GM23338 (cell line): ENCODE measurements at regions not wholly inside any gene's neighbourhood (a gene's known extent, or its start where the extent isn't known, plus 50 kb on each side); places are given as distances from the start of the nearest gene placed in this dataset.

ENCODE experiments used
- CREB1 ChIP-seq: fragments of 250-450 bp; sonication (Bioruptor Pico); IDR thresholded peaks from 2 replicates; pipeline ENCODE4 v1.5.0; 2020; ENCODE audit warnings: low read depth, mild to moderate bottlenecking, moderate library complexity
- EZH2 ChIP-seq: fragments of 200-600 bp; sonication (generic); IDR thresholded peaks from one replicate; pipeline ENCODE4 v1.8.0; 2017; ENCODE audit warnings: antibody characterized with exemption, mild to moderate bottlenecking, low read depth; ENCODE audit not compliant: unreplicated experiment
- EZH2phosphoT487 ChIP-seq: fragments of 200-600 bp; sonication (generic); IDR thresholded peaks from one replicate; pipeline ENCODE4 v1.8.1; 2018; ENCODE audit warnings: antibody characterized with exemption; ENCODE audit not compliant: unreplicated experiment
- JUNB ChIP-seq: IDR thresholded peaks from one replicate; pipeline ENCODE4 v1.6.1; 2016; ENCODE audit warnings: antibody characterized with exemption; ENCODE audit not compliant: unreplicated experiment
- NANOG ChIP-seq: IDR thresholded peaks from 2 replicates; pipeline ENCODE4 v1.6.1; 2016; ENCODE audit warnings: antibody characterized with exemption, borderline replicate concordance
- POLR2AphosphoS5 ChIP-seq: IDR thresholded peaks from 2 replicates; pipeline ENCODE4 v1.6.1; 2016; ENCODE audit warnings: antibody characterized with exemption, low read depth
- REST ChIP-seq: IDR thresholded peaks from one replicate; pipeline ENCODE4 v1.6.1; 2018; ENCODE audit warnings: antibody characterized with exemption; ENCODE audit not compliant: unreplicated experiment
- STAT1 ChIP-seq: IDR thresholded peaks from one replicate; pipeline ENCODE4 v1.6.1; 2016; ENCODE audit warnings: antibody characterized with exemption; ENCODE audit not compliant: unreplicated experiment
- ZNF114 ChIP-seq: fragments of 250-450 bp; sonication (Bioruptor Pico); IDR thresholded peaks from 2 replicates; pipeline ENCODE4 v1.5.0; 2020; ENCODE audit warnings: mild to moderate bottlenecking, moderate library complexity
- ZNF331 ChIP-seq: fragments of 250-450 bp; sonication (Bioruptor Pico); IDR thresholded peaks from 2 replicates; pipeline ENCODE4 v1.5.0; 2020; ENCODE audit warnings: low read depth, mild to moderate bottlenecking, moderate library complexity
- ZNF462 ChIP-seq: fragments of 250-450 bp; sonication (Bioruptor Pico); IDR thresholded peaks from 2 replicates; pipeline ENCODE4 v1.5.0; 2020; ENCODE audit warnings: mild to moderate bottlenecking, moderate library complexity
- TF ChIP-seq, protein P1 (sequence below), 2 experiments: fragments of 200-600 bp in 1 of 2; sonication (generic) in 1 of 2; conservative IDR thresholded peaks; 2 replicates each; pipeline versions ENCODE4 v1.5.1 to v1.6.1; 2016 to 2017; ENCODE audit warnings: antibody characterized with exemption in 2 of 2, low read depth in 2 of 2, mild to moderate bottlenecking in 2 of 2, moderate library complexity in 1 of 2
- TF ChIP-seq, protein P2 (sequence below): IDR thresholded peaks from 2 replicates; pipeline ENCODE4 v1.6.1; 2016; ENCODE audit warnings: antibody characterized with exemption

- TF ChIP-seq, protein P1, sequence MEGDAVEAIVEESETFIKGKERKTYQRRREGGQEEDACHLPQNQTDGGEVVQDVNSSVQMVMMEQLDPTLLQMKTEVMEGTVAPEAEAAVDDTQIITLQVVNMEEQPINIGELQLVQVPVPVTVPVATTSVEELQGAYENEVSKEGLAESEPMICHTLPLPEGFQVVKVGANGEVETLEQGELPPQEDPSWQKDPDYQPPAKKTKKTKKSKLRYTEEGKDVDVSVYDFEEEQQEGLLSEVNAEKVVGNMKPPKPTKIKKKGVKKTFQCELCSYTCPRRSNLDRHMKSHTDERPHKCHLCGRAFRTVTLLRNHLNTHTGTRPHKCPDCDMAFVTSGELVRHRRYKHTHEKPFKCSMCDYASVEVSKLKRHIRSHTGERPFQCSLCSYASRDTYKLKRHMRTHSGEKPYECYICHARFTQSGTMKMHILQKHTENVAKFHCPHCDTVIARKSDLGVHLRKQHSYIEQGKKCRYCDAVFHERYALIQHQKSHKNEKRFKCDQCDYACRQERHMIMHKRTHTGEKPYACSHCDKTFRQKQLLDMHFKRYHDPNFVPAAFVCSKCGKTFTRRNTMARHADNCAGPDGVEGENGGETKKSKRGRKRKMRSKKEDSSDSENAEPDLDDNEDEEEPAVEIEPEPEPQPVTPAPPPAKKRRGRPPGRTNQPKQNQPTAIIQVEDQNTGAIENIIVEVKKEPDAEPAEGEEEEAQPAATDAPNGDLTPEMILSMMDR (conservative IDR thresholded peaks at IDR 0.05; ENCODE audit: low read depth in 2 of 2): no peak
- TF ChIP-seq POLR2AphosphoS5: no peak
- no peak for TF ChIP-seq EZH2phosphoT487
- TF ChIP-seq REST: no peak
- no peak for TF ChIP-seq EZH2
- TF ChIP-seq STAT1: no peak
- TF ChIP-seq CREB1: no peak
- no peak for TF ChIP-seq JUNB
- TF ChIP-seq ZNF114 (CRISPR knock-in tag): no peak
- TF ChIP-seq, protein P2, sequence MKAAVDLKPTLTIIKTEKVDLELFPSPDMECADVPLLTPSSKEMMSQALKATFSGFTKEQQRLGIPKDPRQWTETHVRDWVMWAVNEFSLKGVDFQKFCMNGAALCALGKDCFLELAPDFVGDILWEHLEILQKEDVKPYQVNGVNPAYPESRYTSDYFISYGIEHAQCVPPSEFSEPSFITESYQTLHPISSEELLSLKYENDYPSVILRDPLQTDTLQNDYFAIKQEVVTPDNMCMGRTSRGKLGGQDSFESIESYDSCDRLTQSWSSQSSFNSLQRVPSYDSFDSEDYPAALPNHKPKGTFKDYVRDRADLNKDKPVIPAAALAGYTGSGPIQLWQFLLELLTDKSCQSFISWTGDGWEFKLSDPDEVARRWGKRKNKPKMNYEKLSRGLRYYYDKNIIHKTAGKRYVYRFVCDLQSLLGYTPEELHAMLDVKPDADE: no peak
- TF ChIP-seq NANOG: no peak
- no peak for TF ChIP-seq ZNF462 (CRISPR knock-in tag)
- TF ChIP-seq ZNF331 (CRISPR knock-in tag): no peak
Observed at GRCh38 chr5:66427139-66427442, 169.1 kb upstream of the MAST4 start.
